Anterior cingulate cortex (tissue), 58 donors: ENCODE measurements at regions not wholly inside any gene's neighbourhood (a gene's known extent, or its start where the extent isn't known, plus 50 kb on each side); places are given as distances from the start of the nearest gene placed in this dataset.
"Not testable (repeated sequence)": the region's sequence is repeated elsewhere in the genome, so short reads cannot be mapped to it uniquely, and the experiment has no call there.

ENCODE experiments used
- DNase-seq, 58 donors: peaks; one replicate each; lab custom pipeline; 2025; lab: John Stamatoyannopoulos, UW

DNA sequence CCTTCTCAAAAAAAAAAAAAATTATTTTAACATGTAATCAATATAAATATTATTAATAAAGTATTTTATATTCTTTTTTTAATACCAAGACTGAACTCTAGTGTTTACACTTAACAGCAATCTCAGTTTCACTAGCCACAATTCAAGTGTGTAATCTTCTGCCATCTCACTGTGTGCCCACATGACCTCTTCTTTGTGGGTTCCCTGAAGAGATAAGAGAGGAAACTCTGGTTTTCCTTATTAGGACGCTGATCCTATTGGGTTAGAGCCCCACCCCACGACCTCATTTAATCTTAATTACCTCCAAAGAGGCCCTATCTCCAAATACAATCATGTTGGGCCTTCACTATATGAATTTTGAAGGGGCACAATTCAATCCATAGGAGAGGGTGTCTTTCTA lies 177.6 kb downstream of the STK31 start:
- DNase-seq: no peak

DNA sequence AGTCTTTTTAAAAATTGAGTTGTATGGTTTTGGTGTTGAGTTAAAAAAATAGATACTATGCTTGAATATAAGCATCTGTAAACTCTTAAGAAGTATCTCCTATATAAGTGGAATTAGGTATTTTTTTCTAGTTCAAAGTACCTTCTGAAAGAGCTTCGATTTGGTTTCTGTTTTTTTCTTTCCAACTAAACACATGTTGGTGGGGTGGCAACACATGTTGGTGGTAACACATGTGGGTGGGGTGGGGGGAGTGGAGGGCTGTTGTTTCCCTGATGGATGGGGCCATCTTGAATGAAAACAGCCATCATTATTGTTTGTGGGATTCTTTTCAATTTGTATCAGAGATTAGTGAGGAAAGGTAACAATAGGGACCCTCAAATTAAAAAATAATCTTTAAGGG lies 178.9 kb downstream of the STK31 start:
- DNase-seq: no peak

DNA sequence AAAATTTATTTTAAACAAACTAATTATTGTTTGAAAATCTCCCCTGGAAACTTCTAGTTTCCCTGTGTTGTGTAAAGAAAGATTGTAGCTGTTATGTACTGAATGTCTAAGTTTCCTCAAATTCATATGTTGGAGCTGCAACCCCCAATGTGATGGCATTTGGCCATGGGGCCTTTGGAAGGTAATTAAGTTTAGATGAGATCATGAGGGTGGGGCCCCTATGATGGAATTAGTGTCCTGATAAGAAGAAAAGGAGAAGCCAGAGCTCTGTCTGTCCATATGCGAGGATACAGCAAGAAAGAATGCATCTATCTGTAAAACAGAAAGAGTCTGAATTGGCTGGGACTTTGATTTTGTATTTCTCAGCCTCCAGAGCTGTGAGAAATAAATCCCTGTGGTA lies 179.5 kb downstream of the STK31 start:
- DNase-seq: no peak

DNA sequence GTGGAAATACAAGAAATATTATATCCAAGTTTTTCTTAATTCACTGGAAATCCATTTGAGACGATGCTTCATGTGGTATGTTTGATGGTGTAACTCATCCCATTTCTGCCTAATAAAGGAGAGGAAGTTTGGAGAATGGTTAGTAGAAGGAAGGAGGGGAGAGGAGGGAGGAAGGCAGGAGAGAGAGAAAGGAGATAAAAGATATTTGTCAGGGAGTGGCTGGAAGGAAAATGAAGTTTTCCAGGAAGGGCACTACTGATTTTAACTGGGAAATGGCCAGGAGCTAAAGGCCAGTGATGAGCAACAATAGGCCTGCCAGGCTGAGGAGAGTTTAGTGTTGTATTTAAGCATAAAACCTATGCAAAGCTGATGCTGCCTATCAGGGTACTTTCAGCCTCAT lies 182.0 kb downstream of the STK31 start:
- DNase-seq: no peak

DNA sequence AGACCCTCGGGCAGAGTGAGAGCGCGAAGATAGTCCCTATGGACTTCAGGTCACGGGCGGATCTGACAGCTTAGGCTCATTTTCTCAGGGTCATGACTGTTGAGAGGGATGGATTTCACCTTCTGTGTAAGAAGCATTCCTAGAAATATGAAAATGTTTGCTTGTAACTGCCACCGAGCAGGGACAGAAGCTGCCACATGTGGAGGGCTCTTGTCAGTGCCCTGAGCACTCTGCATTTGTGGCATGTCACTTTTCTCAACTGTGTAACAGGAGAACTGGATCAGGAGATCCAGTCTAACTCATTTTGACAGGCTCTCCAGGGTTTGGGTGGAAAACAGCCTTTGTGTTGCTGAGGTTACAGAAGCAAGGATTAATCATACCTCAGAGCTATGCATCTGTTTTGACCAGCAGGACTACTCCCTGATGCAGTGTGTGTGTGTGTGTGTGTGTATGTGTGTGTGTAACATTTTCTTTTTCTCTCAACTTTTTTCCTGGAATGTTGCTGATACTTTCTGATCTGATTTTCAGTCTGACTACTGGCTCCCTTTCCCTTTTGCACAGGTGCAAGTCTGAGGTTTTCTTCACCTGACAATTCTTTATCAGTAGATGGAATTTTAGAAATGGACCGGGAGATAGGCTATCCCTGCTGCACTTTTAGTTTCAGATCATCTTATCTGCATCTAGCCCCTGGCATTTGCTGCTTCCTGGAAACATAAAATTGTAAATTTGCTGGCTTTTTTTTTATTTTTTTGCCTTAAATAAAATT lies 183.3 kb downstream of the STK31 start:
- no peak for DNase-seq

DNA sequence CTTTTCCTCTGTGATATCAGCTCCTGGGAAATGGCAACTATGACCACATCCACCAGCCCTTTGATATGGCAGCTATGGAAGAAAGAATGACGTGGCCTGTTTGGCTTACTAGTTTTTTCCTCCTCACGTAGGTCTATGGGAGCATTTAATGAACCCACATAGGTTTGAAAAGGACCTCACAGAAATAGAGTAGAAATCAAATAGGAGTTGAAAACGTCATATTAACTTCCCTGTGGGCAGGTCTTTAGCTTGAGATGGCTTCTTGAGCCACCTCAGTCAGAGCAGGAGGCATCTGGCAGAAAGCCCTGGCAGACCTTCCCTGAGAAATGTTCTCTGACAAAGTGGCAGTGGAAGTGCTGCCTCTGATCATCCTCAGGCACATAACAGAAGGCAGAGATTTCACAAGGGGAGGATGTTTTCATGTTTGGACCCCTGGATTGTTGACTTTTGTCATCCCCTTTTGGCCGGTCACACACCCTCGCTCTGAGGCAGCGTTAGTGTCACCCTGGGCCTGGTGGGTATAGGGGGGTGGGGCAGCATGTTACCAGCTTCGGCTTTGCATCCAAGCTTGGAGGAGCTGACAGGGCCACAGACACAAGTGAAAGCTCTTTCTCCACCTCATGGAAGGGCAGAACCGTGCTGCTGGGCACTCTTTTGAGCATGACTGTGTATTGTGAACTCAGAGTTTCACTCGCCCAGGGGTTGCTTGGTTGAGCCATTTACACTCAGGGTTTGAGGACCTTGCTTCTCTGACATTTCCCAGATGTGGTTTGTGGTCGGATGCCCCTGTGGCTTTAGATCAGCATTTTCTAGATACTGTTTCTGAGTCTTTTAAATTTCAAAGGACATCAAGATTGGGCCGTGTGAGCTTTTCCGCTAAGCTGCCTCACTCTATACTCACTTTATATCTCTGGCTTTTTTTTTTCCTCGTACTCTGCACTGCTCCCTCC lies 184.2 kb downstream of the STK31 start:
- DNase-seq: no peak

DNA sequence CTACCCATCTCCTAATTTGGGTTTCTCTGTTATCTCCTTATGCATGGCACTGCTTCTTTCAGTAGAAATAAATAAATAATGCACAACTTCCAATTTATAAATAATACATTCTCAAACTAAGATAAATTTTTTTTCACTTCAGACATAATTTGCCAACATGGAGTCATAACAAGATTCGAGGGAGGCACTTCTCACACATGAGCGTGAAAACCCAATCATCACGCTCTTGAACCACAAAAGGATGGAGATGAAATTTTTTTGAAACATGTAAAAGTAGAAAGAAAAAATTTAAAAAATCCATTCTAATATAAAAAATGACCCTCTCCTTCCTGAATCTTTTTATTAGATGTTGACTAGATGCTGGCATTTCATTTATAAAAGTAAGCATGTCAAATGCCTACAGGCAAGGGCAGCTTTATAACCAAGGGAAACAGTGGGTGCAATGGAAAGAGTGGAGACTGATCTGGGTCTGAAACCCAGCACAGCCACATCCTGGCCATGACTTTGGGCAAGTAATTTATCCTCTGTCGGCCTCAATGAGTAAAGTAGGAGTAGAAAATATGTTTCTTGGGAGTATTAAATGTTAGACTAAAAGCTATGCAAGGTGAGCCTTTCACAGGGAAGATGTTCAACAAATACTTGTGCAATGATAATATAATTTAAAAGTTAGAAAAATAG lies 185.0 kb downstream of the STK31 start:
- DNase-seq: no peak

DNA sequence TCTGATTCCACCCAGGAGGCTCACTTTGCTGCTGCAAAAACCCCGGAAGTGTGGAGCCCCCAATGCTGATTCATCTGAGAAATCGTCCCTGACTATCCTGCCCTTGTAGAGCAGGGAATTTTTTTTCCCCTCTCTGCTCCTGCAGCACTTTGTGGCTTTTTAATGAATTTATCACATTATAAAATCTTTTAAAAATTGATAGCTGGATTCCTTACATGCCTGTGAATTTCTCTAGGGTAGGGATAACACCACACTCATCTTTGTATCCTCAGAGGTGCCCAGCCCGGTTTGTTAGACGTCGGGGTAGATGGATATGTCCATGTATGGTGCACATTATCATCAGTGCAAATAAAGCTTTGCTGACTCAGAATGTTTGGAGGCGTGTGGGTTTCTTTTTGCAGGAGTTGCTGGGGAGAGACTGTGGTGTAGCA lies 185.7 kb downstream of the STK31 start:
- DNase-seq: no peak

DNA sequence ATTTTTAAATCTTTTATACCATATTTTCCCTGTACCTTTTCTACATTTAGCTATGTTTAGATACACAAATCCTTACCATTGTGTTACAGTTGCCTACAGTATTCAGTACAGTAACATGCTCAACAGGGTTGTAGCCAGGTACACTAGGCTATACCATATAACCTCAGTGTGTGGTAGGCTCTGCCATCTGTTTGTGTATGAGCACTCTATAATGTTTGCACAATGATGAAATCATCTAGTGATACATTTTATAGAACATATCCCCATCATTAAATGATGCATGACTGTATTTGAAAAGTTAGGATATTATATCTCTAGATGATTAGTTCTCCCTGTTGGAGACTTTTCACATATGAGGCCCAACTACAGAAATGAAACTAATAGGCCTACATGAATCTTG lies 188.6 kb downstream of the STK31 start:
- DNase-seq: no peak

DNA sequence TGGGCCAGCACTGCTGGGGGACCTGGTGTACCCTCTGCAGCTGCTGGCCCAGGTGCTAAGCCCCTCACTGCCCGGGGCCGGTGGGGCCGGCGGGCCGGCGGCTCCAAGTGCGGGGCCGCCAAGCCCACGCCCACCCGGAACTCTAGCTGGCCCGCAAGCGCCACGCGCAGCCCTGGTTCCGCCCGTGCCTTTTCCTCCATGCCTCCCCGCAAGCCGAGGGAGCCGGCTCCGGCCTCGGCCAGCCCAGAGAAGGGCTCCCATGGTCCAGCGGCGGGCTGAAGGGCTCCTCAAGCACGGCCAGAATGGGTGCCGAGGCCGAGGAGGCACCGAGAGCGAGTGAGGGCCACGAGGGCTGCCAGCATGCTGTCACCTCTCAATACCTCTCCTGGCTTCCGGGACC lies 194.9 kb downstream of the STK31 start:
- not testable (repeated sequence) for DNase-seq

DNA sequence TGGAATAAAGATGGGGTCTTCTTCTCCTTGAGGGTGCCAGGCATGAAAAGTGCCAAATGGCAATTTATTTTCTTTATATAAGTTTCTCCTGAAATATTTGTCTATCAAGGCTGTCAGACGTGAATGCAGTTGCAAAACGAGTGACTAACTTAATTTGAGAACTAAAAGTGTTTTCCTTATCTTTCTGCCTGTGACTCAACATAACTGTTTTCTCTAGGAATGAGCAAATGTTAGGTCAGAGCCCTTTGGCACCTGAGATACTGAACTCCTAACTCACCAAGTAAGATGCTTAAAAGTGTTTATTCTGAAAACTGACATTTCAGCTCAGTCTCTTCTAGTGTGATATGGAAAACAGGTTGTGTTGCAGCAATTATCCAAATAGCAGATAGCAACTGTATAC lies 197.0 kb downstream of the STK31 start:
- no peak for DNase-seq

DNA sequence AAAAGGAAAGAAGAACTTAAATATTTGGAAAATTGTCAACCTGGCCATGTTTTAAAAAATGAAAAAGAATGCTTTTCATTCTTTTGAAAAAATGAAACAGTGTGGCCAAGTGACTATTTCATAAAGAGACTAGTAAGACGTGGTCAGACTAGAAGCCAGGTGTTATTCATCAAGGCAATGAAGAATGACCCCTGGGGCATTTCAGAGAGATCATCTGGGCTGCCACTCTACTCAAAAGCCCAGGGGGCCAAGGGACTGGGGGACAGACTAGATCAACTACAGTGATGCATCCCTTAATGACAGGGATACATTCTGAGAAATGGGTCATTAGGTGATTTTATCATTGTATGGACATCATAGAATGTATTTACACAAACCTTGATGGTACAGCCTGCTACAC lies 199.4 kb downstream of the STK31 start:
- no peak for DNase-seq

DNA sequence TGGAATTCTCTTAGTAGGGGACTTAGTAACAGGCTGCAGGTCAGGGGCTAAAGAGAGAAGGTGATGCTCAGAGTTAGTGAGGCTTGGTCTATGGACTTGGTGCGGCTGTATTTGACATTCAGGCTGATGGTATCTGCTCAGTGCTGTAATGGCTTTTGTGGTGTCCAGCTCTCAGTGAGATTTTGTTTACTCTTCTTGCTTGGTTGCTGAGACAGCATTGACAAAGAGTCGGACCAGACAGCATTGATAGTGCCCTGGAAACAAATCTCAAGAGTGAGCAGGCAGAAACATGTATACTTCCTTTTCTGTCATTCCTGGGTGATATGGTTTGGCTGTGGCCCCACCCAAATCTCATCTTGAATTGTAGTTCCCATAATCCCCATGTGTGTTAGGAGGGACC lies 202.0 kb downstream of the STK31 start:
- DNase-seq: no peak

DNA sequence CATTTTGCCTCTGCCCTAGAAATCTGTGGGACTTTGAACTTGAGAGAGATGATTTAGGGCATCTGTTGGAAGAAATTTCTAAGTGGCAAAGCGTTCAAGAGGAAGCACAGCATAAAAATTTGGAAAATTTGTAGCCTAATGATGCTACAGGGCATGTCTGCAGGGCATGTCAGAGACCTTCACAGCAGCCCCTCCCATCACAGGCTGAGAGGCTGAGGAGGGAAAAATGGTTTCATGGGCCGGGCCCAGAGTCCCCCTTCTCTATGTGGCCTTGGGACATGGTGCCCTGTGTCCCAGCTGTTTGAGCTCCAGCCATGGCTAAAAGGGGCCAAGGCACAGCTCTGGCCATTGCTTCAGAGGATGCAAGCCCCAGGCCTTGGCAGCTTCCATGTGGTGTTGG lies 203.0 kb downstream of the STK31 start:
- no peak for DNase-seq

DNA sequence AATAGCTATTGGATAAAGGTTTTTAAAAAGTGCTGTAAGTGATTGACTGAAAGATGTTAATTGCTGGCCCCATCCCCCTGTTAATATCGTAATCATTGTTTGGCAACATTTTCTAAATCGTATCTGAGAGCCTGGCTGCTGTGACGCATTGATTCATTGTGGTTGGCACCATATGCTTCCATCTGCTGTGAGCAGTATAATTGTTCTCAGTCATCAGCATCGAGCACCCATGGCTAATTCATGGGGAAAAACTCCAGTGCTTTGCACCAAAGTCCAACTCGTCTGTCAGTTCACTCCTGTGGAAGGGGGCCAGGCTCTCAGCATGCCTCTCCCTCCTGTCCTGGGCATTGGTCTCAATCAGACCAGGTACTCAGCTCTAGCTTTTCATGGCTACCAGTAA lies 205.2 kb downstream of the STK31 start:
- DNase-seq: peak in 1 of 58 donors; percentile 4

DNA sequence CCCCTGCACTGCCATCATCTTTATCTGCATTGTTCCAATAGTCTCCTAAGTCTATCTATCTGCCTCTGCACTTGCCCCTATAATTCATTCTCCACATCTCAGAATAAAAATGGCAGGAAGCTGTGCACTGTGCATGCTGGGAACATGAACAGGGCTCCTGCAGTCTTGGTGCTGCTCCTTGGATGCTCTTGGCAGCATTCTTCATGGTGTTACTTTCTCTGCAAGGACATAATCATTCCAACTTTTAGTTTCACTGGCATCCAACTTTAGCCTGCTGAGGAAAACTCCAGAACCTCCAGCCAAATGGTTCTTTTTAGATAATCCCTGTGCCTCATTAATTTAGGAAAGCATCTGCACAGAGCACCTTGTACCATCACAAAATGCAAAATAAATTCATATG lies 208.3 kb downstream of the STK31 start:
- no peak for DNase-seq

DNA sequence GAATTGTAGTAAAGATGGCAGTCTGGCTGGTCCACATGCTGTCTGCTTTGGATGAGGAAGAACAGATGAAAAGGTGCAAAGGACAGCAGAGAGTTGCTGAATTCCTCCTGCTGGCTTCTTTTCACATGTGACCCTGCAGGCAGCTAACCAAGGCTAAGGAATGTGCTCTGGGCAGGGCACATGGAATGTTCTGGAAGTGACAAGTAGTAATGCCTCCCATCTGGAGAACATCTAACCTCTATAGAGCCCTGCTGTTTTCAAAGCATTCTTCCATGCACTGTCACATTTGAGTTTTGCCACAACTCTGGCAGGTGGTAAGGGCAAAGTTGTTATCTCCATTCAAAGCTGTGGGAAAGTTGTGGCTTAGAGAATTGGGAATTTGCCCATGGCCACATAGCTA lies 208.8 kb downstream of the STK31 start:
- DNase-seq: no peak

DNA sequence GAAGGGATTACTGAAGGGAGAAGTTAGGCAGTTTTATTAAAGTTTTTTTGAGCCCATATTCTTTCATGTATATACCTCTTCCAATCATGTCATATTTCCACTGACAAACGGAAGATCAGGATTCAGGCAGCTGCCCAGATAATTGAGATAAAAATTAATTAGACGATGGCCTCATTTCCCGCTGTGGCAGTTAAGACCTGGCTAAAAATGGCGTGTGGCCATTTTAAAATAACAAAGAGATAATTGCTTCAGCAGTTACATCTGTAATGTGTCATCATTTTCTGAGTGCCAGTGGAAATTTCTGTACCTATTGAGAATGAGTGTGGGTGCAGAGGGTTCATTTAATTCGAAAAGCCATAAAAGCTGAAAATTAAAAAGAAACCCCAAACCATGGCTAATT lies 215.1 kb downstream of the STK31 start:
- no peak for DNase-seq

DNA sequence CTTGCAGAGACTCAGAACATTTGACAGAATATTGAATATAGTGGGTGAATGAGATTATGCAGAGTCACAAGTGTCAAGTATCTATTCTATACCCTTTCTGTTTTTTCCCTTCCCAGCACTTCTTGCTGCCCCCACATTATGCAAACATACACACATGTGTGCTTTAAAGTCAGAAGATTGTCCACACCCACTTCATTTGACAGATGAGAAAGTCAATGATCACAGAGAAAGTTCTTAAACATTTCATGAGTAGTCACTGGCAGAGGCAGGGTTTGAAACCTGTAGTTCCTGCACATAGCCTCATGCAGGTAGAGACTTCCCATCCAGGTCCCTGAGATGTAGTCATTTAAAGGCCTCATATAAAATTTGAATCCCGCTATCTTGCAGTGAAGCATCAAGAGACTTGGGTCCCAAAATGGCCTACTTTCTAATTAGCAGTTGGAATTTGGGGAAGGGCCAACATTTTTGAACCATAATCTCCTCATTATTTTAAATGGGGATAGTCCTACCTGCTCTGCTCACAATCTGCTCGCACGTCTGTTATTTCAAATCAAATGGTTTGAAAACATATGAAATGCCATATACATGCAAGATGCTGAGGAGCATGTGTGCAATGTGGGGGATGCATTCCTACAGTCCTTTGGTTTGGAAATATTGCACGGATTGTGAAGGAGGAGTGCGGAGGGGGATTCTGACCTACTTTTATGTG lies 217.8 kb downstream of the STK31 start:
- DNase-seq: no peak

DNA sequence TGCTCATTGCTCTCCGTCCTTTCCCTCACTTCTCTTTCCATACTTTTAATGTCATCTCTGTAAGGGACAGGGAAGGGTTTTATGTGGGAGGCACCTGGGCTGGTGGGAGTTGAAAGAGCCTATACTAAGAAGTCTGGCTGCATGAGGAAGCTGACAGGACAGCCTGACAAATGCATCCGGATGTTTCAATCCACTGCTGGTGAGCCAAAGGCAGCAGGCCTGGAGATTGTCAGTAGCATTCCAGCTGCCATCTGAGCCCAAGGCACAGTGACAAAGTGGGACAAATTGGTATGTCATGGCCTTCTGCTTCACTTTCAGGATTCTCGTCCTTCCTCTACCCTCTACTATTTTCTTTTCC lies 218.4 kb downstream of the STK31 start:
- no peak for DNase-seq

DNA sequence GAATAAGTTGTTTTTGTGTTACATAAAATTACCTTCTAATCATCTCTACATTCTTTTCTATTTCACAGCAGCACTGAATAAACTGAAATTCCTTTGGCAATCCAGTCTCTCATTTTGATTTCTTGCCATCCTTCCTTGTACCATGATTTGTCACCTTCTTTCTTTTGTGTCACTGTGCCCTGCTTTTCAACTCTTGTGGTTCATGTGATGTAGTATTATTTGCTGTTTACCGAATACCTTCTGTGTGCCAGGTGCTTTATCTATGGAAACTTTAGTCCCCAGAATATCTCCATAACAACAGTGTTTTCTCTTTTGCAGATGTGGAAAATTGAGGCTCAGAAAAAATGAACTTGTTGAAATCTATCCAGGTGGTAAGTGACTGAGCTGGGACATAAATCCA lies 220.3 kb downstream of the STK31 start:
- DNase-seq: no peak
